Endothelial cell of umbilical vein (primary cell): ENCODE measurements at regions not wholly inside any gene's neighbourhood (a gene's known extent, or its start where the extent isn't known, plus 50 kb on each side); places are given as distances from the start of the nearest gene placed in this dataset.
A peak's percentile ranks its signal among the peaks of the same experiment; 100 is the strongest.

Experiments
- BruUV-seq: library from RNA; stranded (reverse); fragments of 400-500 nt; replicated peaks from 2 replicates; lab custom pipeline; 2021; lab: Mats Ljungman, UMichigan
- CTCF ChIA-PET: fragments of 300-600, 350-600 bp; sonication (Branson Sonifier 250); formaldehyde crosslinking; loops from one replicate; lab custom pipeline; 2021; ENCODE audit warnings: antibody characterized with exemption, inconsistent platforms; lab: Charles Lee
- POLR2A ChIA-PET: fragments of 300-600, 350-600 bp; sonication (Branson Sonifier 250); formaldehyde crosslinking; loops from one replicate; lab custom pipeline; 2021; ENCODE audit warnings: antibody characterized with exemption, inconsistent platforms; lab: Charles Lee
- DNase-seq: peaks from one replicate; pipeline ENCODE4 v3.0.0-alpha.2; 2011; ENCODE audit warnings: low read depth, low spot score
- FAIRE-seq: peaks from 2 replicates; lab custom pipeline; 2011; peaks lifted over from hg19 to GRCh38; lab: Jason Lieb, UNC
- H2AFZ ChIP-seq: 2 replicates; pipeline ENCODE4 v1.6.0; 2012; ENCODE audit warnings: low read depth, low read length, control low read depth, inconsistent platforms
- H3K27ac ChIP-seq: 2 replicates; pipeline ENCODE4 v1.5.1; 2011; ENCODE audit warnings: low read depth, mild to moderate bottlenecking, control low read depth, low read length, moderate library complexity; ENCODE audit not compliant: insufficient read depth
- H3K27me3 ChIP-seq, 2 experiments: 2 replicates each; pipeline versions ENCODE4 v1.6.0 to v1.6.1; 2011; ENCODE audit warnings: low read length in 2 of 2, mixed read lengths in 1 of 2; ENCODE audit not compliant: control insufficient read depth in 2 of 2, insufficient read depth in 2 of 2
- H3K36me3 ChIP-seq, 2 experiments: 2 replicates in 1 of 2; 3 replicates in 1 of 2; pipeline ENCODE4 v1.5.1; 2011; ENCODE audit warnings: low read length in 2 of 2, mild to moderate bottlenecking in 1 of 2, moderate library complexity in 1 of 2; ENCODE audit not compliant: control insufficient read depth in 2 of 2, insufficient read depth in 2 of 2; ENCODE audit errors: extremely low read depth in 1 of 2
- H3K4me1 ChIP-seq: 3 replicates; pipeline ENCODE4 v1.5.1; 2011; ENCODE audit warnings: mild to moderate bottlenecking, low read length; ENCODE audit not compliant: control insufficient read depth, insufficient read depth; ENCODE audit errors: extremely low read depth
- H3K4me2 ChIP-seq: 2 replicates; pipeline ENCODE4 v1.6.1; 2011; ENCODE audit warnings: low read length, control low read depth, mixed read lengths; ENCODE audit not compliant: insufficient read depth
- H3K4me3 ChIP-seq, 3 experiments: fragments of 200-600 bp in 1 of 3; sonication (generic), shearing (Covaris generic) in 1 of 3; replicated peaks in 1 of 3; 2 replicates each; pipeline ENCODE4 v1.5.1; 2011 to 2016; ENCODE audit warnings: control low read depth in 3 of 3, low read length in 3 of 3, mild to moderate bottlenecking in 2 of 3, inconsistent platforms in 1 of 3, low read depth in 1 of 3, moderate library complexity in 1 of 3; ENCODE audit not compliant: insufficient read depth in 1 of 3
- H3K79me2 ChIP-seq: 2 replicates; pipeline ENCODE4 v1.6.0; 2012; ENCODE audit warnings: low read length, inconsistent platforms; ENCODE audit not compliant: control insufficient read depth, insufficient read depth
- H3K9ac ChIP-seq: replicated peaks from 2 replicates; pipeline ENCODE3; 2011; ENCODE audit warnings: low read length, control low read depth; ENCODE audit not compliant: insufficient read depth; ENCODE audit errors: extremely low read depth
- H3K9me1 ChIP-seq: replicated peaks from 3 replicates; pipeline ENCODE4 v1.6.0; 2011; ENCODE audit warnings: mild to moderate bottlenecking, low read length; ENCODE audit not compliant: control insufficient read depth, insufficient read depth; ENCODE audit errors: extremely low read depth
- H3K9me3 ChIP-seq: replicated peaks from 2 replicates; pipeline ENCODE4 v1.5.1; 2012; ENCODE audit warnings: low read length, inconsistent platforms; ENCODE audit not compliant: control insufficient read depth, insufficient read depth
- H4K20me1 ChIP-seq: replicated peaks from 2 replicates; pipeline ENCODE3; 2011; ENCODE audit warnings: mild to moderate bottlenecking, low read length; ENCODE audit not compliant: control insufficient read depth, insufficient read depth; ENCODE audit errors: extremely low read depth
- EZH2 ChIP-seq: IDR thresholded peaks from 2 replicates; pipeline ENCODE4 v1.6.1; 2012; ENCODE audit warnings: borderline replicate concordance, low read depth, mild to moderate bottlenecking, moderate library complexity, low read length, inconsistent platforms; ENCODE audit not compliant: severe bottlenecking
- FOS ChIP-seq: IDR thresholded peaks from 2 replicates; pipeline ENCODE4 v1.6.1; 2011; ENCODE audit warnings: mild to moderate bottlenecking, low read length, moderate library complexity, borderline replicate concordance; ENCODE audit not compliant: insufficient read depth
- GATA2 ChIP-seq: IDR thresholded peaks from 2 replicates; pipeline ENCODE4 v1.7.0; 2011; ENCODE audit warnings: low read depth, mild to moderate bottlenecking, moderate library complexity, mixed read lengths, low read length; ENCODE audit not compliant: insufficient read length, insufficient read depth
- JUN ChIP-seq: IDR thresholded peaks from 2 replicates; pipeline ENCODE4 v1.6.1; 2011; ENCODE audit warnings: borderline replicate concordance, low read depth; ENCODE audit not compliant: insufficient read length, insufficient read depth
- MYC ChIP-seq: IDR thresholded peaks from one replicate; pipeline ENCODE4 v1.6.1; 2011; ENCODE audit warnings: mild to moderate bottlenecking, low read depth, low read length
- POLR2A ChIP-seq: IDR thresholded peaks from 2 replicates; pipeline ENCODE4 v1.6.1; 2012; ENCODE audit warnings: low read depth, mild to moderate bottlenecking, control low read depth, low read length
- POLR2AphosphoS5 ChIP-seq: IDR thresholded peaks from 2 replicates; pipeline ENCODE4 v1.6.1; 2012; ENCODE audit warnings: low read depth, mild to moderate bottlenecking, control low read depth, low read length, moderate library complexity; ENCODE audit not compliant: insufficient read depth
- dilution Hi-C: fragments of 300-500 bp; cut with MboI; formaldehyde crosslinking; loops from one replicate; pipeline ENCODE4 v1.15.0; 2019; ENCODE audit warnings: low sequenced_read_pairs; ENCODE audit not compliant: extremely low pct_ligation_motif_present
- intact Hi-C: fragments of 100-400 bp; cut with micrococcal nuclease; formaldehyde crosslinking; loops from one replicate; pipeline ENCODE4 v1.10.0; 2022
- TF ChIP-seq, protein P1 (sequence below): IDR thresholded peaks from 2 replicates; pipeline ENCODE4 v1.6.1; 2011; ENCODE audit not compliant: insufficient read depth, insufficient read length
- TF ChIP-seq, protein P2 (sequence below), 2 donors: IDR thresholded peaks; 1 replicate in 1 of 2; 2 replicates in 1 of 2; pipeline ENCODE4 v1.5.1; 2011; ENCODE audit warnings: low read length in 2 of 2, mild to moderate bottlenecking in 2 of 2, moderate library complexity in 2 of 2, control low read depth in 1 of 2, inconsistent platforms in 1 of 2, low read depth in 1 of 2; ENCODE audit not compliant: insufficient read depth in 1 of 2; ENCODE audit errors: extremely low read depth in 1 of 2

DNA sequence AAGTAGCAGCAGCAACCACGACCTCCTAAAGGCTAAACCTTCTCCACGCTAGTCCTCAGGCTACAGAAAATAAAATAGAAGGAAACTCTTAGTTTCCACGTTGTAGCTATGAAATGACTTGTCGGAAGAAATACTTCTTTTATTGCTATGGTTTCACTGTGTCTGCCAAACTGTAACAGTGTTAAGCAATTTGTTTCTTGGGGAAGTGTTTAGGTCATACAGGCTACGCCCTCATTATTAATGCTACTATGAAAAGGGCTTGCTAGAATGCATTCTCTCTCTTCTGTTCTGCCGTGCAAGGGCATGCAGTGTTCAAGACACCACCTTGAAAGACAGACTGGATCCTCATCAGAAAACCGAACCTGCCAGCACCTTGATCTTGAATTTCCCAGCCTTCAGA is 462.7 kb downstream of the PLOD2 start:
- TF ChIP-seq EZH2 (no peak), GATA2 (no peak), MYC (no peak), JUN (no peak), POLR2AphosphoS5 (no peak), FOS (no peak), POLR2A (no peak)
- TF ChIP-seq, protein P1, sequence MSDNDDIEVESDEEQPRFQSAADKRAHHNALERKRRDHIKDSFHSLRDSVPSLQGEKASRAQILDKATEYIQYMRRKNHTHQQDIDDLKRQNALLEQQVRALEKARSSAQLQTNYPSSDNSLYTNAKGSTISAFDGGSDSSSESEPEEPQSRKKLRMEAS: no peak
- TF ChIP-seq, protein P2, sequence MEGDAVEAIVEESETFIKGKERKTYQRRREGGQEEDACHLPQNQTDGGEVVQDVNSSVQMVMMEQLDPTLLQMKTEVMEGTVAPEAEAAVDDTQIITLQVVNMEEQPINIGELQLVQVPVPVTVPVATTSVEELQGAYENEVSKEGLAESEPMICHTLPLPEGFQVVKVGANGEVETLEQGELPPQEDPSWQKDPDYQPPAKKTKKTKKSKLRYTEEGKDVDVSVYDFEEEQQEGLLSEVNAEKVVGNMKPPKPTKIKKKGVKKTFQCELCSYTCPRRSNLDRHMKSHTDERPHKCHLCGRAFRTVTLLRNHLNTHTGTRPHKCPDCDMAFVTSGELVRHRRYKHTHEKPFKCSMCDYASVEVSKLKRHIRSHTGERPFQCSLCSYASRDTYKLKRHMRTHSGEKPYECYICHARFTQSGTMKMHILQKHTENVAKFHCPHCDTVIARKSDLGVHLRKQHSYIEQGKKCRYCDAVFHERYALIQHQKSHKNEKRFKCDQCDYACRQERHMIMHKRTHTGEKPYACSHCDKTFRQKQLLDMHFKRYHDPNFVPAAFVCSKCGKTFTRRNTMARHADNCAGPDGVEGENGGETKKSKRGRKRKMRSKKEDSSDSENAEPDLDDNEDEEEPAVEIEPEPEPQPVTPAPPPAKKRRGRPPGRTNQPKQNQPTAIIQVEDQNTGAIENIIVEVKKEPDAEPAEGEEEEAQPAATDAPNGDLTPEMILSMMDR (IDR thresholded peaks at IDR 0.05; ENCODE audit: extremely low read depth in 1 of 2, insufficient read depth in 1 of 2, low read depth in 1 of 2, low read length in 2 of 2): no peak
- Histone ChIP-seq H3K9me3 (no peaks in the 10 kb centered on the region), H3K27me3 (peaks cover 0 to 1% of the 10 kb centered on the region in 2 experiments), H3K79me2 (no peaks in the 10 kb centered on the region), H3K9me1 (no peaks in the 10 kb centered on the region), H2AFZ (no peak overlapping the region), H3K27ac (no peak overlapping the region), H3K4me2 (no peak overlapping the region), H3K4me3 (no peak overlapping the region), H3K36me3 (no peaks in the 10 kb centered on the region), H3K9ac (no peak overlapping the region), H3K4me1 (no peaks in the 10 kb centered on the region), H4K20me1 (no peaks in the 10 kb centered on the region)
- DNase-seq (peak; percentile 34), FAIRE-seq (no peak)
- intact Hi-C loops: no loop called here
- ChIA-PET CTCF (no interaction called here), POLR2A (no interaction called here)
- no TSS peak for BruUV-seq
- dilution Hi-C loops: no loop called here
